ENCODE measurements at regions not wholly inside any gene's neighbourhood (a gene's known extent, or its start where the extent isn't known, plus 50 kb on each side); places are given as distances from the start of the nearest gene placed in this dataset.

DNA sequence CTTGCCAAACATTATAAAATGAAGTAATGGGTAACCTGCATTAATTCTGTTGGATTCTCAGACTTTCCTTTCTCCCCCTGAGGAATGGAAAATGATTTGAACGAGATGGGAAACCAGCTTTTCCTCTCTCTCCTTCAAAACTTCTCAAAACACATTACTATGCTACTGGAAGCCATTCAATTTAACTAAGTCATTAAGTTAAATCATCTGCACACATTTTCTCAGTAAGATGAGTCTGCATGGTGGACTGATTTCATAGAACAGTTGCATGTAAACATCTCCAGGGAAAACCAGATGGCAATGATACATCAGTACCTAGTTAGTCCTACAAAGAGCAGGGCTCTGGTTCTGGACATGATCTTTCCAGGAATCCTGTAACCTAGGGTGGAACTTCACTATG is 59.9 kb downstream of the BMP4 start:
- no peak for DNase-seq

DNA sequence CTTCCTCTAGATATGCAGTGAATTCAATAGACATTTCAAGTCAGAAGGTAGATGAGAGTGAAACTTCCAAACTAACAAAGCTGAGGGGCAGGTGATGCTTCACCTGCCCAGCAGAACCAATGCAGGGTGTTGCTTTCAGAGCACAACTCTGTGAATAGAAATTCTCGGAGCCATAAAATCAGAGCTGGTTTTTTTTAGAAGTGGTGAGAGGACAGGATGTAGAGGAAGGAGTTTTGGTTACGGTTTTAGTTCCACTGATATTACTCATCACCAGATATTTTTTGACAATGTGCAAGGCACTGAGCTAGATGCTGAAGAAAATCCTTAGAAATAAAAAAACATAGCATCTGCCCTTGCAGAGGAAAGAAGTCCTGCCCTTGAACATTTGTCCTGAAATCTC is 62.2 kb downstream of the BMP4 start:
- DNase-seq = no peak

DNA sequence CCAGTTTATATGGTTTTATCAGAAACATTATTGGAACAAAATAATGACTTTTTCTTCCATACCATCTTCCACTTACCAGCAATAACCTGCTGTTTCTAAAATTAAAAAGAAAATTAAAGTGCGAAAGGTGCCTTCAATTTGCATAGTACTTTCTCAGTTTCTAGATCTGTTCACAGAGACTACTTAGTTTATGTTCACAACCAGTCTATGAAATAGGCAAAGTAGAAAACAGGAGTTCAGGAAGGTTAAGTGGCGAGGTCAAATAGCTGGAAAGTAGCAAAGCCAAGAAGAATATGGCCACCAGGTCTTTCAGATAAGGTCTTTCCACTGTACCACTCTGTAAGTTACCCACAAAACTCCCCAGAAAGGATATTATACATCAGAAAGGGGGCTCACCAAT is 63.3 kb downstream of the BMP4 start:
- no peak for DNase-seq

DNA sequence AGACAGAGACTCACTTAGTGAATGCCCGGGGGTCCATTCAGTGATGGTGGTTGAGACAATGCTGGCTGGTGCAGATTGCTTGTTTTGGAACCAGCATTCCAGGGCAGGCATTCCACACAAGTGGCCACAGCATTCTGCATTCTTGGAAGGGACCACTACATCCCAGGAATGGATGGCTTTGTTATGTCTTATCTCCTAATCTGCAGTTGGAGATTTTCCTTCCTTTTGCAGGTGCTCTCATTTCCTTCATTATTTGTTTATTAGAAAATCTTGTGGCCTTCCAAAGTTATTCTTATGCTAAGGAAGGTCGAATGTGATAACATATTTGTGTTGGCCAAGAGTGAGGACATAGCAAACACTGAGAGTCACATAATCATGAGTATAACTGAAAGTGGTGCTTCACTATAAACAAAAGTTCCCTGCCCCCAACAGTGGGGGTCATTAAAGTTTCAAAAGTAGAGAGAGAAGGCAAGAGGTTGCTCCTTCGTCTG is 66.0 kb downstream of the BMP4 start:
- no peak for DNase-seq

DNA sequence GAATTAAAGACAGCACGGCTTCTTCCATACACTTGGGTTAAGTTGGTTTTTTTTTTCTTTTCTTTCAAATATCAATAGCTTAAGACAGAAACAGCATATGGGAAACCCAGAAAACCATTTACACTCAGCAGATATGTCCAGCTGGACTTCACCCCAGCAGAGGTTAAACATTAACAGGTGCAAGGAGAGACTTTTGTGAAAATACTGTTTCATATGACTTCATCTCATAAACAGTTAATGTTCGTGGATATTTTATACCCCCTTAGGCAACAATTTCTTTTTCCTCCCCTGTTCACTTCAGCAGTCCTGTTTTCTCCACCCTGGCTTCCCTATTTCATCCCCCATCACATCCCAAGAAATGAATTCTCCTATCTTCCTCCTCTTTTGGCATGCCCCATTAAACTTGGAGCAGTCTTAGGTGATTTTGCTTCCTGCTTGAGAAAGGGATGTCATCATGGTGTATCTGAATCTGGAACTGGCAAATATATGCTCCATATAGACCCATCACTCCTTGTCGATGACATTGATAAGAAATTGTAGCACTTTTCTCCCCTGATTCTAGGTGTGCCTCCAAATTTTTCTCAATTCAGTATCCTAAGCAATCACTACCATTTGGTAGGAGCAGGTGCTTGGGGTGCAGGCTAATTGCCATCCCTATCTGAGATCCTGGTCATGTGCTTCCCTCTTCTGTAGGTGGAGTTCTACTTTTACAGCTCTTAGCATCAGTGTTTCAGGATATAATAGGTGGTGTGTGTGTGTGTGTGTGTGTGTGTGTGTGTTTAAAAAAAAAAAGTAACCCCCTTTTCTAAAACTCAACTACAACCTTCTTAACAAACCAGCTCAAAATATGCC is 67.9 kb downstream of the BMP4 start:
- no peak for DNase-seq

DNA sequence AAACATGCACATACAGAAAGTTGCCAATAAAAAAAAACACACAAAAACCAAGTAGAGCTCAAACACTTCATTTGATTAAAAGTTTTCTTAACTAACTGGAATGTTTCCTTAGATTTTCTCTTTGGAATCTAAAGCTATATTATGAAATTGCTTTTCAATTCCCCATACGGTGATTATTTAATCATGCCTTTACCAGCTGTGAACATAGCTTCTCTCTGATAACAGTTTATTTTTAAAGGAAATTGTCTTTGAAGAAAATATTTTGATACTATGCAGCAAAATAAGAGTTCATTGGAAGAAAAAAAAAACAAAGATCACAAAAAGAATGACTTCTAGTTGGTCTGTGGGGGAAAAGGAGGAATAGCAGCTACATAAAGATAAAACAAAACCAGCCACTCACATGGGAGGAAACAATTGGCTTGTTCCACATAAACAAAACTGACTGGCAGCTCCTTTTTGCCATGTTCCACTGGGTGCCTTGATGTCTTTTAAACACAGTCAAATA is 71.4 kb downstream of the BMP4 start:
- DNase-seq = no peak

DNA sequence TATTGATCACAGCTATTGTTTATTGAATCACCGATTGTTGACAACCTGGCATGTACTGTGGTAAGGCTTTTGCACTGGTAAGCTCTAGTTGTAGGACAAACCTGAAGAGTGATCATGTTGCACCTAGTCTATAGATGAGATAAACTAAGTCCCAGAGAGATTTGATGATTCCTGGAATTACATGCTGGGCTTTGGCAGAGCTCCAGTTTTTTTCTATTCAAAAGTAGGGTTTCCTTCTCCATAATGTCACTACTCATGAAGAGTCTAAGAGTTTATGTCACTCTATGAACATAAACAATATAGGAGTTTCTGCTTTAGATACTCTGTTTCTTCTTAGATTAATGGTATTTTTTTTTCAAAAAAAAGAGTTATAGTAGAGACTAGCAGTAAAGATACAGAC is 72.0 kb downstream of the BMP4 start:
- no peak for DNase-seq

DNA sequence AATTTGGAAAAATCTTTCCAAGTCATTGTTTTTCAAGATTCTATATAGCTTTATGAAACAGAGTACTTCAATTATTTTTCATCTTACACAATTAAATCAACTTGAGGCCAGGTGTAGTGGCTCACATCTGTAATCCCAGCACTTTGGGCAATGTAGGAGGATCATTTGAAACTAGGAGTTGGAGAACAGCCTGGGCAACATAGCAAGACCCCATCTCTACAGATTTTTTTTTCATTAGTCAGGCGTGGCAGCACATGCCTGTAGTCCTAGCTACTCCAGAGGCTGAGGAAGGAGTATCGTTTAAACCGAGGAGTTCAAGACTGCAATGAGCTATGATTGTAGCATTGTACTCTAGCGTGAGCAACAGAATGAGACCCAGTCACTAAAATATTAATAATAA is 72.9 kb downstream of the BMP4 start:
- no peak for DNase-seq

DNA sequence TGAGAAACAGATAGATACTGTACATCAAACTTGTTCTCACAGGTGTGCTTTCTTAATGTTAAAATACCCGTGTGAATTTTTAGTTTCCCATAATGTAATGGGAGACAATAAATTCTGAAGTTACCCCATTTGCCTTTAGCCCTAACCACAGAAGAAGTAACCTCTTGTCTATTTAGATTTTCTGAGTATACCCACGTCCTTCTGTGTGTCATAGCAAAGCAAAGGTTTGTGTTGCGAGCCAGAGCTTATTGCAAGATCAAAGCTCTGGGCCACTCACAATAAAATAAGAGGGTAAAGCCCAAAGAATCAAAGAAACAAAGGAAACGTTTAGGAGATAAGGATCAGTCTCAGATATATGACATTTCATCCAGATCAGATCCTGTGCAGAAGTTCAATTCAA is 73.9 kb downstream of the BMP4 start:
- DNase-seq = no peak

DNA sequence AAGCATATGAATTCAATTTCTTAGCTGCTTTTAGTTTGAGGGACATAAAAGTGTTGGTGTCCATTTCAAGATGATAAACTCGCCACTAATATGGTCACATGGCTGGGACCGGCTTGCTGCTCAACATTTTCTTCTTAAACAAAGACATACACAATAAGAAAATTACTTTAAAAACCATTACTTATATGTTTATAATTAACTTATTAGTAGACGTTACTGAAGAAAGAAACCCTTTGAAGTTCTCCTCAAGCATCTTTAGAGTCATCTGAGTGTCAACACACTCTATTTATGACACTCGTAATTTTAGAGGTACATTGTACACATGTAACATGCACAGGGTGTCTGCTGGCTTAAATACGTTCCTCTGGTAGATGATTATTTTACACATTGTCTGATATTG is 74.7 kb downstream of the BMP4 start:
- no peak for DNase-seq

DNA sequence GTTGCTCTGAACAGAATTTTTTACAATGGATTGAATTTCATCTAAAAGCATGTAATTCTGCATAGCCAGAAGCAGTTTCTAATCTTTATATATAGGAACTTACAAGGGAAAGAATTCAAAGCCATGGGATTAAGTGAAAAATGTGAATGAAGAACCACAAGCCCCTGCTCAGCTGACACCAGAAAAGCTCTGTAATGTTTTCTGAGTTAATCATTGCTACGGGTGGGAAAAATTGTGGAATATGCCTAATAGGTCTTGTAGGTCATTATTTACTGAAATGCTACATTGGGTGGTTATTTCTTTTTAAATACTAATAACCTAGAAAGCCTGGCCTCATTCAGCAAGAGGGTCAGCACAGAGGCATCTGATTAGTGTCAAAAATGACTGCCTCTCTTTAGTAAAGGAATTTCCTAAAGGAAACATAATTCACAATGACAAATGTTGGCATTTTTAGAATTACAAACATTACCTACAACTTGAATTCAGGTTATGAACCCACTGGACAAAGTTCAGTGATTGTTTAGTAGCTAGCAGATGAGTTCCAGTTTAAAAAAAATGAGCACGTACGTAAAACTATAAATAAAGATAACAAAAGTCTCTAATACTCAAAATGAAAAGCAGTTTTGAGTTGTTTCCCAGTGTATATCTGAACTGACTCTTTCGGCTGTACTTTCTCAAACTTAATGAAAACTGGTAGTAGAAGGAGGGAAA is 75.3 kb downstream of the BMP4 start:
- no peak for DNase-seq

DNA sequence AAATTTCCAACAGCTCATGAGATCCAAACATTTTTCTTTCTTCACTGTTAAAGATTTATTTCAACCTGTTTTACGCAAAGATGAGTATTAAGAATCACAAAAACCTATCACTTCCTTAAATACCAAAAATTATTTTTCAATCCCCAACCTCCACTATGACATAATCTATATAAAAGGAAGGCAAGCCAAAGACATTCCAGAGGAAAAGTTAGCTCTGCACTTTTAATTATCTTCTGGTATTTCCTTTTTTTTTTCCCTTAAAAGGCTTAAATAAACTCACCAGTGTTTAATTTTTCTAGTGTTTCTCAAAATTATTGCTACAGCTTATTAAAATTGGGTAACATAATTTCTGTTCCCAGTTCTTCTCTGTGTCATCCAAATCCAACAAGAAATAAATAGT is 75.9 kb downstream of the BMP4 start:
- DNase-seq = no peak

DNA sequence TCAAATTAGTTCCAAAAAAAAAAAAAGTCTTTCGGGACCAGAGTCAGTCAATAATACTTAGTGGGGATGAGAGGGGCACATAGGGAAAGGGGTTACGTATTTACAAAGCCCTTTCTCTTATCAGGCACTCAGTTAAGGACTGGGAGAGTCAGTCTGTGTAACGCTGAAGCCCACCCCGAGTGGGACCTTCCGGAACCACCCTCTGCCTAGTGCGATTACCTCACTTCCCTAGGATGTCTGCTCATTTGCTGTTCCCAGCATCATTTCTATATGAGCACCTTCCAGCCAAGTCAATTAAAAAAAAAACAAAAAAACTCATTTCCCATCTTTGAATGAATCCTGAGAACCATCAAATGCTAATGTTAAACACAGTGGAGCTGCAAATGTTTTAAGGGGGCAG is 76.9 kb downstream of the BMP4 start:
- no peak for DNase-seq

DNA sequence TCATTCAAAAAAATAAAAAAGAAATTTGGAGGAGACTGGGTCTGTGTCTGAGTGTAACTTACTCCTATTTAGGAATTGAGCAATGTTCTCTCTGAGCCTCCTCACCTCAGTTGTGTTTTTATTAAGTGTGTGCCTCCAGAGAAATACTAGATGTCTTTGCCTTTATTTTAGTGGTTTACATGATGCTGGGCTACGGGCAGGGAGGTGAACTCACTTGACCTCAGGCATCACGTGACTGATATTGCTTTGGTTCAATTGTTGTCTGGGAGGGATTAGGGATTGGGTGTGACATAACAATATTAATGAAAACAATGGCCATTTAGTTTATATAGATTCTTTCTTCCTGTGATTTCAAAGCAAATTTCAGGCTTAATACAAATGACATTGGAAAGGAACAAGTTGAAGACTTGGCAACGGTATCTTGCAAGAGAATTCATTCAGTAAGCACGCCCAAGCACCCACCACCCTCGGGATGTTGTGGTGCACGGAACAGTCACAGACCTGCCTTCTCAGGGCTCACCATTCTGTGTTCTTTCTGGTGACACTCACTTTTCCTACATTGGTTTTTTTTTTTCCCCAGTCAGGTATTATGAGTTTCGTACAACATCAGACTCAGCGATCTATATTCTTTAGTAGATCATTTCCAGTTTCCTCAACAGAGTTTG is 77.5 kb downstream of the BMP4 start:
- no peak for DNase-seq

DNA sequence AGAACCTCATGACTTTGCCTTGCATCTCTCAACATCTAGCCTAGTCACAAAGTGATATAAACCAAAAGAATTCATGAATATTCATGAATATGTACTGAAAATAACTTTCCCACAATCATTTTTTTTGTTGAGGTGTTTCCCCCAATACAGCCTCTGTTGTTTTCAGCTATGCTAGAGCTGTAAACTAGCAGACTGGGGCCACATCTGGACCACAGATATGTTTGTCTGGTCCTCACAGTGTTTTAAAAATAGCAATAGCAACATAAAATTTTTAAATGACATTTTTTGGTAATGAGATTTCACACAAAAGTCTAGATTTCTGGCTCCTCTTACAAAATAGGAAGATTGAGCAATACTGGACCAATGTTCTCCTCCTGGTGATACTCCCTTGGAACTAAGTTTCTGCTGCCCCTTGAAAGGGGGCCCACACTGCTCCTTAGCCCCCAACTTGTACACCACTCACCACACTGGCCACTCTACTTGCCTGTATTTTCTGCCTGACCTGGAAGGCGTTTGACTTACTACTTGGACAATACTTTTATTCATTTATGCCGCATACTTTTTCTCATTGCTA is 81.2 kb downstream of the BMP4 start:
- DNase-seq = no peak

DNA sequence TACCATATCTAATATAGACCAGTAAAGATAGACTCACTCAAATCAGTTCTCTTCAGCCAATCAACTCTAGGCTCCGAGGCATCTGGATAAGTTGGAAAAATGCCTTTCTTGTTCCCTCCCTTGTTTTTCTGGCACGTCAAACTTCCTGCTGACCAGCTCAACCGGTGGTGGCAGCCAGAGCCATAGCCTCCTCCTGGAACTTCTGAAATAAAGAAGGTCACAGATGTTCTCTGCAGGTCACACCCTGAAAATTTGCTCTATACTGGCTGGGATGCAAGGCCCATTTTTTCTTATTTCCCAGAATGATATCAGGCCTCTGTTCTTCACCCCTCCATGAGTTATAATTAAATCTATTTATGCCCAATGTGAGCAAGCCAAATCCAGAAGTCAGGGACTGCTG is 81.9 kb downstream of the BMP4 start:
- DNase-seq = no peak

DNA sequence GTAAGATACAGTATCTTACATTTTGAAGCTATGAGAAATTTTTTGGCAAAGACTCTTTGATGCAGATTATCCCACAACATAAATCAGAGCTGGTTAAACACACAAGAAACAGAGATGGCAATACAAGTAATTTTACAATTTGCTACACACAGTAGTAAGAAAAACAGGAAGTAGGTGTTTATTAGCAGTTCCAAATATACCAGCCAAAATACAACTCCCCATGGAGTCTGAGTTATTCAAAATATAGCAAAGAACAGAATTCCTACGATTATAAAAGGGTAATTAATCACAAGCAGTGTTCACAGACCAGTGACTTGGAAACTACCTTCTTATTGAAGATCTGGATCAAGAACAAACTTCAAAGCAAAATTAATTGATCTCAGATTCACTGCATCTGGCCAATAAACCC is 83.9 kb downstream of the BMP4 start:
- no peak for DNase-seq

DNA sequence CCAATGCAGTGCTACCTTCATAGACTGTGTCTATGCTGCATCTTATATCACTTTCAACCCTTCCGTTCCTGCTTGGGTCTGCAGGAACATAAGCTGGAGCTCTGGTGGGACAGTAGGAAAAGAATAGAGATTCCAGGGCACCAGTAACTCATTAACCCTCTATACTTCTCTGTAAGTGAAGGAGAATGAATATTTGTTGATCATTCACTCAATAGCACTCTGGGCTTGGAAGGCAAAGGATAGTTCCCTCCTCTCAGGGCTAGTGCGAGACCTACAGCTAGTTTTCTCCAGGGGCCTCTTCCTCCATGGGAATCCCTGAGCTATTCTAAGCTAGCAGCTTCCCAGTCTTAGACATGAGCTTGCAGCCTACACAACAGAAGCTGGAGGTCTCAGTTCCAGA is 84.7 kb downstream of the BMP4 start:
- no peak for DNase-seq

DNA sequence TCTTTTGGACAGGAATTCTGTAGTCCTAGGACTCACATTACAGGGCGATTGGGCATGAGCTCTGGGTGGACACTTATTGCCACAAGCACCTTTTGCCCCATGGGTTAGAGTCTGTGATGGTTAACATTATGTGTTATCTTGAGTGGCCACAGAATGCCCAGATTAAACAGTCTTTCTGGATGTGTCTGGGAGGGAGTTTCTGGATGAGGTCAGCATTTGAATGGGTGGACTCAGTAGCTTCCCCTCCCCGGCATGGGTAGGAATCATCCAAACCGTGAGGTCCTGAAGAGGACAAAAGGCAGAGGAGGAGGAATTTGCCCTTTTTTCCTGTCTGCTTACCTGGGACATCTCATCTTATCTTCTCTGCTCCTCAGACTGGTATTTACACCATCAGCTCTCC is 85.6 kb downstream of the BMP4 start:
- no peak for DNase-seq

DNA sequence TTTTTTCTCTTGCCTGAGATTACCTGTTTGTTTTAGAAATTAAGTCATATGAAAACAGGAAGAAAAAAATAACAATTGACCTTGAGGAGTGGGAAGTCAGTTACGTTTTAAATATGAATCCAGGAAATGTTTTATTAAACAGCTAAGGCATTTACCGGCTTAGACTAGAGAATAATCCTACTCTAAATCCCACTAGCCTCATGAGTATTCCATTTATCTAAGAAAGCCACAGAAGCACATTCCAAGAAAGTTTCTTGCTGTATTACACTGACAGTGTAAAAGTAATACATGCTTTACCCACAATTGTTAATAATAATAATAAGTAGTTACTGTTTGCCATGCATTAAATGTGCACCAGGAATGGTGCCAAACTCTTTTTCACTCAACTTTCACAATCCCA is 90.9 kb downstream of the BMP4 start:
- no peak for DNase-seq

DNA sequence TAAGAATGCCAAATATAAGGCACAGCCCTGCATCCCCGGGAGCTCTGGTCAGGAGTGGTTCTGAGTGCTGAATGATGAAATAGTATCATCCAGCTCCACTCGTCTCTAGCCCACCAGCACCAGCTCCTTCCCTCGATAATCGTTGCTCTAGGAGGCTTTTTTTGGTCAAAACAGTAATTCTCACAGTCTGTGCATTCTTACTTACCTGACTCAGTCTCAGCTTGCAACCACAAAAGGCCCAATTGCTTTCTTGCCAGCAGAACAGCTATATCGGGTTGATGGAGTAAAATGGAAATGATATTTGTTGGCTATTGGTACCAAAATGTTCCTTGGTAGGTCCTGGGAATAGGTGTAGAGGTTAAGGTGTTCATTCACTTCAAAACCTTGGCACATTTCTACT is 94.8 kb downstream of the BMP4 start:
- no peak for DNase-seq

DNA sequence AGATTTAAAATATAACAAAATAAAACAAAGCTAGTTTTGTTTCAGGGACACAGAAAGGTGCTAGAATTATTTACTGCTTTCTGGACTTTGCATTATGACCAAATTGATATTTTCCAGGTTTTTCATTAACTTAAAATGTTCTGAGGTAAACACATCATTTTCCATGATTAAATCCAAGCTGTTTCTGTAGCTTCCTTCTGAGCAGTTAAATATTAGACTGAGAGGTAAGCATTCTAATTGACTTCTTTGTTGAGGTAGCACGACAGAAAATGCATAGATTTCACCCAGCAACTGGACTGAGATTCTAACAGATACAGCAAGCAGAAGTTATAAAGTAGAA is 98.3 kb downstream of the BMP4 start:
- DNase-seq = no peak

DNA sequence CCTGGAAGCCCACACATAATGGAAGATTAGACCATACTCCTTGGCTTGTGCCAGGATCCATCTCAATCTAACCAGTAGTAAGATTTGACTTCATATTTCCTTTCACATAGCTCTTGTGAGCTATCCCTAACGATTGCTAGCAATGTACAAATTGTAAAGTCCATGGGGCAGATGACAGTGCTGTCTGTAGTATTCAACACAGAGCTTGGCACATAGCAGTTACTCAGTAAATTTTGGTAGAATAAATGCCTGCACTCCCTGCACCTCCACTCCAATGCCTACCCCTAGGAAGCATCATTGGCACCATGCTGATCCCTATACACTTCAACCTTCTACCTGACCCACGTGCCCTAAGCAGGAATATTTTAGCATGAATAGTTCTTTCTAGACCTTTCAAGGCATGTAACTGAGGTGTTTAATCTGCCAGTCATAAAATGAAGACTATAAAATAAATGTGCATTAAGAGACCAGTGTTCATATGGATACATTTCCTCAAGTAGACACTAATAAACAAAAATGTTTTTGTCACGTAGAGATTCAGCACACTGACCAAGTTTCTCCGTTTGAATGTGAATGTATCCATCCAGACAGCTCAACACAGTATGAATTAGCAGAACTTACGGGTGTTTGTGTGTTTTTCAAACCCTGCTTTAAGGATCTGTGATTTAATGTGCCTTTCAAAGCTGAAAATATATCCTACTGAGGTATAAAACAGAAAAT is 98.8 kb downstream of the BMP4 start:
- DNase-seq = no peak
